KBM-7 (cell line): ENCODE measurements at regions not wholly inside any gene's neighbourhood (a gene's known extent, or its start where the extent isn't known, plus 50 kb on each side); places are given as distances from the start of the nearest gene placed in this dataset.
"Not testable (repeated sequence)": the region's sequence is repeated elsewhere in the genome, so short reads cannot be mapped to it uniquely, and the experiment has no call there.

Experiments used
- DNase-seq: peaks from one replicate; pipeline ENCODE4 v3.0.0-alpha.2; 2015
- in situ Hi-C: fragments of 300-500 bp; cut with MboI; formaldehyde crosslinking; loops from 2 replicates; pipeline ENCODE4 v1.14.3; 2020; ENCODE audit warnings: low sequenced_read_pairs, low pct_unique_long_range_greater_than_20kb, mixed read lengths

GRCh38 chr15:57870667-57871066, 164.2 kb downstream of the POLR2M start:
- DNase-seq: no peak
- in situ Hi-C loops: no loop called here

DNA sequence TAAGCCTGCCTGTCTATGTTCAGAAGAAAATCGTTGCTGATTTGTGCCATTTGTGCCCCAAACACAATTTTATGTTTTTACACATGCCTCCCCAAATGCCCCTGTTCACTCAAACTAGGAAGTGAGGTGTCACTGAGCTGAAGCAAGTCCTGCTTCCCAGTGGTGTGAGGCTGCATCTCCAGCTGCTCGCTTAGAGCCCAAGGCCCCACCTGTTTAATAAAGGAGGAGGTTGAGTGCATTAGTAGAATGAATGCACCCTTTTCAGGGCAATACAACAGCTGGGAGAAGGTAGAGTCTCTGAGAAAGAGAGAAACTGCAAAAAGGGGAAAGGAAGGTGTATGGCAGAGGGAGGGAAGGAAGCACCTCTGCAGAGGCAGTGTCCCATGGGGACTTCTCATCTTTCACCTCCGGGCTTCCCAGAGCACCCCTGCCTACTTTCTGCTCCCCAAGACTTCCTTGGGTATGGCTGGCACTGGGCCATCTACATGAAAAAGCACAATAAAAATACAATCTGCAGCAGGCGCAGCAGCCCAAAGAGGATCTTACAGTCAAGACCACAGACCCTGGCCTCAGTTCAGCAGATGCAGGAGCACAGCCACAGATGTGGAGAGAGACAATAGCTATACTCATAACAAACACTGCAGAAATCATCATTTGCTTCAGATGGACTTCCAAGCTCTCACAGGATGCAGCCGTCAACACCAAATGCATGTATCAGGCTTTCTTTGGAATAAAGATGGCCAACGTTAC, 165.9 kb downstream of the POLR2M start:
- DNase-seq: no peak
- in situ Hi-C loops: no loop called here

- in situ Hi-C loops: no loop called here
- no peak for DNase-seq
These were observed 167.2 kb downstream of the POLR2M start for GRCh38 chr15:57873564-57874209.

GRCh38 chr15:57875347-57875746, 168.8 kb downstream of the POLR2M start:
- DNase-seq: no peak
- in situ Hi-C loops: no loop called here

DNA sequence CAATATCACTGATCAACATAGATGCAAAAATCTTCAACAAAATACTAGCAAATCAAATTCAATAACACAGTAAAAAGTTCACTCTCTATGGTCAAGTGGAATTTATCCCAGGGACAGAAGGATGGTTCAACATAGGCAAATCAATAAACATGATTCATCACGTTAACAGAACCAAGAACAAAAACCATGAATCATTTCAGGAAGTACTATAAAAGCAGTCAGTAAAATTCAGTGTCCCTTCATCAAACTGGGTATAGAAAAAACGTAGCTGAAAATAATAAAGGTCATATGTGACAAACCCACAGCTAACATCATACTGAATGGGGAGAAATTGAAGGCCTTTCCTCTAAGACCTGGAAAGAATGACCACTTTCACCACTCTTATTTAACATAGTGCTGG, 172.1 kb downstream of the POLR2M start:
- in situ Hi-C loops: no loop called here
- DNase-seq: no peak

GRCh38 chr15:57881361-57881760, 174.8 kb downstream of the POLR2M start:
- in situ Hi-C loops: no loop called here
- DNase-seq: no peak

DNA sequence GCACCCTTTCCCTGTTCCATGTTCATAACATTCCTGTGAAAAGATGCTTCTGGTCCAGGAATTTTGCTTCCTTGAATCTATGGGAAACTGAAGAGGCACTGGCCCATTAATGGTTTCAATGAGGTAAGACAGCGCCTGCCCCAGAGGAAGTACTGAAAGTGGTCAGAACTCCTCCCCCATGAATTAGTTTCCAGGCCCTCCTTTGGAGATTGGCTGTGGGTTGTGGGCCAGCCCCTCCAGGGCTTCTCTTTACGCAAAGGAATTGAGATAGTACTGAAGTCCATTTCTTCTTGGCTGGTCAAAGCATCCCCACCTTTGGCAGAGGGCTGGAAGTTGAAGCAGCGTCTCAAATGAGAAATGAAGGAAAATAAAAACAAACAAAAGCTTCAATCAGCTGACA, 175.5 kb downstream of the POLR2M start:
- in situ Hi-C loops: no loop called here
- DNase-seq: no peak

- in situ Hi-C loops: no loop called here
These were observed 177.2 kb downstream of the POLR2M start for GRCh38 chr15:57883701-57884100.

DNA sequence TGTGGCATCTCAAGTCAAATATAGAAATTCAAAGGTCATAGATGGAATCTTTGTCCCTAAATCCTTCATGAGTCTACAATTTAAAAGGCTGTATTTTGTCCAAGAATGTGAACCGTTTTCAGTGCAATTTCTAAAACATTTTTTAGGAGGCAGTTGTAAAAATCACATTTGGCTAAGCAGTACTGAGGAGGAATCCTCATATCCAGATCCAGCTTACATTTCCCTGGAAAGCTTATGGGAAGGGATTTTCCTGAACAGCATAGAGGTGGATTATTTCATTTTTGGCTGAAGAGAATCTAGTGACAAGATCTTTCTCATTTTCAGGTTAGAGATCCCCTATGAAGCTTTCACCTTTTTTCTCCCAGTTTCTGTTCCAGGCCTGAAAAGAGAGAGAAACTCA, 178.4 kb downstream of the POLR2M start:
- in situ Hi-C loops: no loop called here
- DNase-seq: no peak

More at GRCh38 chr15:57883701-57884100, 177.2 kb downstream of the POLR2M start:
- DNase-seq: no peak

DNA sequence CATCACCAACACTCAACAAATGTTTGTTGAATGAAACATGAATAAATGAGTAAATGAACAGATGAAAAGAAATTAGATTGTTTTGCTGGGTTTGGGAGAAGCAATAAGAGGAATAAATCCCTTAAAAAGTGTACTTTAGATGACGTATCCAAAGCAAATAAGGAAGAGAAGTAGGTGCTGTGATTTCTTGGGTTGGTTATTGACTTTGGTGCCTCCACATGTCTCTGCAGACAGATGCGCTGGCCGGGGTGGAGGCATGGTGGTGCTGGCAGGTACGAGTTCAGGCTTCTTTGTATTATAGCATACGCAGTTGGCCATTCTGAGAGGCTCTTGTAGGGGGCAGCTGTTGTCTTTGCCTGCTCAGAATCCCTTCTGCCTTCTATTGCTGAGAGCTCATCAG, 178.9 kb downstream of the POLR2M start:
- in situ Hi-C loops: no loop called here
- DNase-seq: no peak

DNA sequence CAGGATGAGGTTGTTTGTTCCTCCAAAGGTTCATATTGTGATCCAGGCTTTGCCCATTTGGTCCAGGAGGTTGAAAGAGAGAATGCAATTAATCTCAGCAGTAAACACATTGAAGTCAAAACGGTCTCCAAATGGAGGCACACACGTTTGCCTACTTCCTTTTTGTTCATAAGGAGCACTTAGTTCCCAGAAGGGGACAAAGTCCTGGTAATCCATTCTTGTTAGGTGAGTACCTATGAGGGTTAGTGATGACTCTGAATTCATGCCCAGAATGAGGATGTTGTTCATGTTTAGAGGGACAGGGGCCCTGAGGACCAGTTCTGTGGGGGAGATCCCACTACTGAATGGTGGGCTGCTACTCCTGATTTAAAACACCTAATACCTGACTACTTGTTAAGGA, 177.7 kb downstream of the ALDH1A2 start:
- in situ Hi-C loops: no loop called here
- no peak for DNase-seq

GRCh38 chr15:57890351-57890750, 175.2 kb downstream of the ALDH1A2 start:
- in situ Hi-C loops: no loop called here
- no peak for DNase-seq

DNA sequence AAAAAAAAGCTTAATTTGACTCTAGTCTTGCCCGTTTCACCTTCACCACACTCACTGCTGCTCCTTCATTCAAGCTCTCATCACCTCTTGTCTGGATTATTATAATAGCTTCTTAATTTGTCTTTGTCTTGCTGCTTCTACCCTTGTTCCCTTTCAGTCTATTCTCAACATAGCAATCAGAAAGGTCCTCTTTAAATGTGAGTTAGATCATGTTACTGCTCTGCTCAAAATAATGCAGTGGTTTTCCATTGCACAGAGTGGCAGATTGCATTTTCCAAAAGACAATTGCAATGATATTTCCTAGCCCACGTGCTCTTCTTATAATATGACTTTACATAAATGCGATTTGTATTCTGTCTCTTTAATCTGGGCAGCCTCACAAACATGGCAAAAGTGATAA, 174.6 kb downstream of the ALDH1A2 start:
- DNase-seq: no peak
- in situ Hi-C loops: no loop called here

GRCh38 chr15:57892181-57892580, 173.3 kb downstream of the ALDH1A2 start:
- in situ Hi-C loops: no loop called here
- DNase-seq: no peak

GRCh38 chr15:57893040-57893439, 172.5 kb downstream of the ALDH1A2 start:
- no peak for DNase-seq
- in situ Hi-C loops: no loop called here

GRCh38 chr15:57895291-57895690, 170.2 kb downstream of the ALDH1A2 start:
- in situ Hi-C loops: no loop called here
- no peak for DNase-seq

GRCh38 chr15:57896114-57896513, 169.4 kb downstream of the ALDH1A2 start:
- no peak for DNase-seq
- in situ Hi-C loops: no loop called here

DNA sequence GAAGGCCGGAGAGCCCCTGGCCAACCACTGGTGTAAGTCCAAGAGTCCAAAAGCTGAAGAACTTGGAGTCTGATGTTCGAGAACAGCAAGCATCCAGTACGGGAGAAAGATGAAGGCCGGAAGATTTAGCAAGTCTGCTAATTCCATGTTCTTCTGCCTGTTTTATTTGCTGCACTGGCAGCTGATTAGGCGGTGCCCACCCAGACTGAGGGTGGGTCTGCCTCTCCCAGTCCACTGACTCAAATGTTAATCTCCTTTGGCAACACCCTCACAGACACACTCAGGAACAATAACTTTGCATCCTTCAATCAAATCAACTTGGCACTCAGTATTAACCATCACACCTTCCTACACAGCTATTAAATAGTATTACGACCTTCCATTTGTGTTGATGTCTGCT, 168.6 kb downstream of the ALDH1A2 start:
- in situ Hi-C loops: not testable (repeated sequence)

DNA sequence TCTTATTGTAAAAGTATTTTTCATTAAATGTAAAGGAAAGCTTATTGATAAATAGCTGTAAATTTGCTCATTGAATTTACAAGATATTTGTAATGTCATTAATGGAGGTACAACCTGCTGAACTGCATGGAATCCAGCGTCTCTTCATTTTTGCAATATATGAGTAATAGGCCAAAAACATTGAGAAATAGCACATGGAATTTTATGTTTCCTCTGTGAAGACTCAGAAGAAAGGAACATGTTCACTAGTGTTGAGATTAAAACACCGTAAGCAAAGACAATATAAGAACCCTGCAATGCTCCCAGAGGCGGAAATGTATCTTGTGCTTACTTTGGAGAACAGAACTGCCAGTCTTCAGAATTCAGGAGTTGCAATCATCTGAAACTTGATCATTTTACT, 167.6 kb downstream of the ALDH1A2 start:
- no peak for DNase-seq
- in situ Hi-C loops: no loop called here

More for the DNA sequence above, 168.6 kb downstream of the ALDH1A2 start:
- DNase-seq: not testable (repeated sequence)

GRCh38 chr15:57902155-57902554, 163.4 kb downstream of the ALDH1A2 start:
- in situ Hi-C loops: no loop called here
- DNase-seq: no peak
